Kidney (tissue), 13 donors: ENCODE measurements at regions not wholly inside any gene's neighbourhood (a gene's known extent, or its start where the extent isn't known, plus 50 kb on each side); places are given as distances from the start of the nearest gene placed in this dataset.

ENCODE experiments used
- DNase-seq, 5 donors: peaks; one replicate each; pipeline ENCODE4 v3.0.0-alpha.2; 2013 to 2020
- FAIRE-seq: peaks from 2 replicates; lab custom pipeline; 2012; peaks lifted over from hg19 to GRCh38; lab: Jason Lieb, UNC
- H3K27ac ChIP-seq, 2 donors: one replicate each; pipeline ENCODE4 v1.7.0; 2013; ENCODE audit warnings: low read depth in 2 of 2, low read length in 2 of 2, inconsistent platforms in 1 of 2
- H3K27me3 ChIP-seq: one replicate; pipeline ENCODE4 v1.7.1; 2013; ENCODE audit warnings: low read length, inconsistent platforms; ENCODE audit not compliant: control insufficient read depth, insufficient read depth
- H3K36me3 ChIP-seq, 3 donors: one replicate each; pipeline versions ENCODE4 v1.7.0 to v1.7.1; 2013; ENCODE audit warnings: low read length in 3 of 3, control low read depth in 1 of 3, inconsistent platforms in 1 of 3; ENCODE audit not compliant: insufficient read depth in 3 of 3, control insufficient read depth in 2 of 3
- H3K4me1 ChIP-seq, 3 donors: one replicate each; pipeline versions ENCODE4 v1.7.0 to v1.7.1; 2013; ENCODE audit warnings: low read length in 3 of 3, inconsistent platforms in 1 of 3, low read depth in 1 of 3; ENCODE audit not compliant: control insufficient read depth in 2 of 3, insufficient read depth in 2 of 3
- H3K4me3 ChIP-seq, 3 donors: one replicate each; pipeline versions ENCODE4 v1.7.0 to v1.8.1; 2013; ENCODE audit warnings: low read length in 3 of 3, control low read depth in 1 of 3, inconsistent platforms in 1 of 3
- H3K9ac ChIP-seq, 3 donors: one replicate each; pipeline versions ENCODE4 v1.7.0 to v1.7.1; 2013; ENCODE audit warnings: low read length in 3 of 3, control low read depth in 1 of 3, inconsistent platforms in 1 of 3
- H3K9me3 ChIP-seq, 3 donors: one replicate each; pipeline versions ENCODE4 v1.7.0 to v1.7.1; 2013; ENCODE audit warnings: low read length in 3 of 3, control low read depth in 1 of 3, inconsistent platforms in 1 of 3; ENCODE audit not compliant: control insufficient read depth in 2 of 3, insufficient read depth in 1 of 3
- intact Hi-C: fragments of 100-400 bp; cut with DNase I; formaldehyde crosslinking; loops from one replicate; pipeline ENCODE4 v1.11.1; 2022
- TF ChIP-seq, protein P1 (sequence below): IDR thresholded peaks from 3 replicates; pipeline ENCODE4 v1.5.1; 2012; ENCODE audit warnings: mild to moderate bottlenecking, moderate library complexity, borderline replicate concordance; ENCODE audit not compliant: insufficient read depth; ENCODE audit errors: extremely low read depth
- donor health status: control.
- donor health status: control.
- donor health status: control.
- donor health status: control.
- donor health status: control.
- donor health status: DM: yes; HTN: yes; CAD: no.
- donor health status: Normal renal cell carcinoma (clear cell type).

GRCh38 chr2:129907256-129907998, 72.0 kb upstream of the RAB6C start:
- H3K27ac ChIP-seq = no peak overlapping the region
- TF ChIP-seq, protein P1, sequence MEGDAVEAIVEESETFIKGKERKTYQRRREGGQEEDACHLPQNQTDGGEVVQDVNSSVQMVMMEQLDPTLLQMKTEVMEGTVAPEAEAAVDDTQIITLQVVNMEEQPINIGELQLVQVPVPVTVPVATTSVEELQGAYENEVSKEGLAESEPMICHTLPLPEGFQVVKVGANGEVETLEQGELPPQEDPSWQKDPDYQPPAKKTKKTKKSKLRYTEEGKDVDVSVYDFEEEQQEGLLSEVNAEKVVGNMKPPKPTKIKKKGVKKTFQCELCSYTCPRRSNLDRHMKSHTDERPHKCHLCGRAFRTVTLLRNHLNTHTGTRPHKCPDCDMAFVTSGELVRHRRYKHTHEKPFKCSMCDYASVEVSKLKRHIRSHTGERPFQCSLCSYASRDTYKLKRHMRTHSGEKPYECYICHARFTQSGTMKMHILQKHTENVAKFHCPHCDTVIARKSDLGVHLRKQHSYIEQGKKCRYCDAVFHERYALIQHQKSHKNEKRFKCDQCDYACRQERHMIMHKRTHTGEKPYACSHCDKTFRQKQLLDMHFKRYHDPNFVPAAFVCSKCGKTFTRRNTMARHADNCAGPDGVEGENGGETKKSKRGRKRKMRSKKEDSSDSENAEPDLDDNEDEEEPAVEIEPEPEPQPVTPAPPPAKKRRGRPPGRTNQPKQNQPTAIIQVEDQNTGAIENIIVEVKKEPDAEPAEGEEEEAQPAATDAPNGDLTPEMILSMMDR = no peak
- H3K4me1 ChIP-seq = no peaks in the 10 kb centered on the region
- intact Hi-C loops = no loop called here
- no peak overlapping the region for H3K4me3 ChIP-seq
- no peaks in the 10 kb centered on the region for H3K36me3 ChIP-seq
- FAIRE-seq (no peak), DNase-seq (peak in 1 of 5 donors; percentile 19)
- no peaks in the 10 kb centered on the region for H3K9me3 ChIP-seq
- no peak overlapping the region for H3K9ac ChIP-seq
- H3K27me3 ChIP-seq = no peaks in the 10 kb centered on the region

GRCh38 chr2:129908721-129909373, 70.6 kb upstream of the RAB6C start:
- DNase-seq (peak in 4 of 5 donors; percentile 30 to 33 (median 31)), FAIRE-seq (no peak)
- TF ChIP-seq, protein P1 = no peak
- no peaks in the 10 kb centered on the region for H3K9me3 ChIP-seq
- H3K4me1 ChIP-seq = no peaks in the 10 kb centered on the region
- no peak overlapping the region for H3K4me3 ChIP-seq
- H3K36me3 ChIP-seq = no peaks in the 10 kb centered on the region
- H3K9ac ChIP-seq = no peak overlapping the region
- intact Hi-C loops = no loop called here
- no peak overlapping the region for H3K27ac ChIP-seq
- no peaks in the 10 kb centered on the region for H3K27me3 ChIP-seq

DNA sequence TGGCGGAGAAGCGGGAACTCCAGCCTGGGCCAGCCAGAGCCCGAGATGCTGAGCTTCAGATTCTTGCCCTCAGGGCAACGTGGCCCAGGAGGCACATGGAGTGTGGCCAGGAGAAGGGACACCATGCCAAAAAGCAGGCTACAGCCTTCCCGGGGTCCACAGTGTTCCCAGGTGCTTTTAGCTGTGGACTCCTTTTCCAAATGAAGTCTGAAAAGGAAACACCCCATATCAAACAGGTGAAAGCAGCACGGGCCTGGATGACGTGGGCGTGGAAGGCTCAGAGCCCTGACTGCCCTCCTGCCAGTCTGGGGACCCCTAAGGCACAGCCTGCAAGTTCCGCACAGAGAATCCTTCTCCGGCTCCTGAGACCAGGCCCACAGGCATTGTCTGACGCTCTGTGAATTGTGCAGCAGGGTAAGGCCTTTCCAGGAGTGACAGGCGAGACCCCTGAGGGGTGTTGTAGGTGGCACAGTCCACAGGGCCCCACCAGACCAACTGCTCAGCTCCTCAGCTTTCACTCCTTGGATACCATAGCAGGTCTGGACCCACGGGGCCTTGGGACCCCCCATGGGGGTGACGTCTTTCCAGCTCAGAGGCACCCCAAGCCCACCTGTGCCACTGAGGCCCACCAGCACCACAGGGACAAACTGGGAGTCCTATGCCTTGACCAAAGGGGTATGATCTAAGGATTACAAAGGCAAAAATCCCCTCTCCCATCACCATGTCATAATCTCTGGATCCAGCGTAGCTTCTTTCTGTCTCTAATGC, 69.6 kb upstream of the RAB6C start:
- intact Hi-C loops = no loop called here
- no peaks in the 10 kb centered on the region for H3K36me3 ChIP-seq
- H3K9me3 ChIP-seq = no peaks in the 10 kb centered on the region
- FAIRE-seq (no peak), DNase-seq (peak in 1 of 5 donors; percentile 31)
- no peak overlapping the region for H3K9ac ChIP-seq
- TF ChIP-seq, protein P1 = no peak
- no peak overlapping the region for H3K27ac ChIP-seq
- no peak overlapping the region for H3K4me3 ChIP-seq
- H3K4me1 ChIP-seq = no peaks in the 10 kb centered on the region
- no peaks in the 10 kb centered on the region for H3K27me3 ChIP-seq
